HEK293 (cell line): ENCODE measurements at regions not wholly inside any gene's neighbourhood (a gene's known extent, or its start where the extent isn't known, plus 50 kb on each side); places are given as distances from the start of the nearest gene placed in this dataset.

Source experiments
- CTCF ChIP-seq: fragments of 450-650 bp; formaldehyde crosslinking; IDR thresholded peaks from 2 replicates; pipeline ENCODE4 v1.5.1; 2016; ENCODE audit warnings: missing biosample characterization, missing genetic modification characterization
- ZNF24 ChIP-seq: fragments of 450-650 bp; formaldehyde crosslinking; IDR thresholded peaks from 2 replicates; pipeline ENCODE4 v1.5.1; 2016; ENCODE audit warnings: missing biosample characterization, missing genetic modification characterization
- ZNF404 ChIP-seq: fragments of 450-650 bp; formaldehyde crosslinking; IDR thresholded peaks from 2 replicates; pipeline ENCODE4 v1.5.1; 2017; ENCODE audit warnings: missing biosample characterization, missing genetic modification characterization
- ZNF416 ChIP-seq: fragments of 450-650 bp; formaldehyde crosslinking; IDR thresholded peaks from 2 replicates; pipeline ENCODE4 v1.5.1; 2016; ENCODE audit warnings: missing biosample characterization, missing genetic modification characterization
- ZNF488 ChIP-seq: fragments of 450-650 bp; formaldehyde crosslinking; IDR thresholded peaks from 2 replicates; pipeline ENCODE4 v1.5.1; 2016; ENCODE audit warnings: missing biosample characterization, missing genetic modification characterization
- ZNF549 ChIP-seq: fragments of 450-650 bp; IDR thresholded peaks from 2 replicates; pipeline ENCODE4 v1.5.1; 2018; ENCODE audit warnings: missing biosample characterization, missing genetic modification characterization, mild to moderate bottlenecking, inconsistent platforms, moderate library complexity
- ZNF654 ChIP-seq: fragments of 450-650 bp; formaldehyde crosslinking; IDR thresholded peaks from 2 replicates; pipeline ENCODE4 v1.5.1; 2016; ENCODE audit warnings: low read depth, missing biosample characterization, missing genetic modification characterization
- TF ChIP-seq, protein P1 (sequence below): fragments of 450-650 bp; formaldehyde crosslinking; IDR thresholded peaks from 2 replicates; pipeline ENCODE4 v1.5.1; 2016; ENCODE audit warnings: missing biosample characterization, missing genetic modification characterization
- TF ChIP-seq, protein P2 (sequence below): fragments of 450-650 bp; formaldehyde crosslinking; IDR thresholded peaks from 2 replicates; pipeline ENCODE4 v1.5.1; 2016; ENCODE audit warnings: missing biosample characterization, missing genetic modification characterization

DNA sequence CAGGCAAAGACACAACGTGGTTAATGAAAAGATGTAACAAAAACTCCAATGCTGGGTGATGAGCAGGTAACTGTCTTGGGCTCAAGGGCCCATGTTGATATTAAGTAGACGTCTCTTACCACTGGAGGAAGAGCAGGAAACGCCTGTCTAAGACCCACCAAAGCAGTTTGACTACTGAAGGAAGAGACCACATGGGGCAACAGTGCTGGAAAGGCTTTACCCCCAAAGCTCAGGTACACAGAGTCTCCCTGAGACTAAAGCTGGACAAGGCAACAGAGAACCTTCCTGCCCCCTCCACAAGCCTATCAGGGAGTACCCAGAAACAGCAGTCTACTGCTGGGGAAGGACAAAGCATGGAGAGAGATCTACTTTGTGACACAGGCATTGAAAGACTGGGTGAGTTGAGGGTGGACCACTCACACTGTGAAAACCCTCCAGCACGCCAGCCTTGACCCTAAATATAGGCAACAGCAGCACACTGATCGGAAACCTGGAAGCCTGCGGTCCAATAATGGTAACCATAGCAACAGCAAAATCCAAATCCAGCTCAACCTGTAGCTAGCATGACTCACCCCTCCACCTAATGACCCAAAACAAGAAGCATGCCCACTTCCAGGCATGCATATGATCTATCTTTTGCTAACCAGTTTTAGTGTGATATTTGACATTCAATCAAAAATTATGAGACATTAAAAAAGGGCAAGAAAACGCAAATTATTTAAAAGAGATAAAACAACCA is 270.5 kb upstream of the SDK2 start:
- TF ChIP-seq ZNF654 (no peak), CTCF (tag by site-specific recombination) (no peak), ZNF404 (tag by site-specific recombination) (no peak), ZNF416 (tag by site-specific recombination) (no peak), ZNF549 (no peak), ZNF488 (tag by site-specific recombination) (no peak), ZNF24 (tag by site-specific recombination) (no peak)
- TF ChIP-seq, protein P1, sequence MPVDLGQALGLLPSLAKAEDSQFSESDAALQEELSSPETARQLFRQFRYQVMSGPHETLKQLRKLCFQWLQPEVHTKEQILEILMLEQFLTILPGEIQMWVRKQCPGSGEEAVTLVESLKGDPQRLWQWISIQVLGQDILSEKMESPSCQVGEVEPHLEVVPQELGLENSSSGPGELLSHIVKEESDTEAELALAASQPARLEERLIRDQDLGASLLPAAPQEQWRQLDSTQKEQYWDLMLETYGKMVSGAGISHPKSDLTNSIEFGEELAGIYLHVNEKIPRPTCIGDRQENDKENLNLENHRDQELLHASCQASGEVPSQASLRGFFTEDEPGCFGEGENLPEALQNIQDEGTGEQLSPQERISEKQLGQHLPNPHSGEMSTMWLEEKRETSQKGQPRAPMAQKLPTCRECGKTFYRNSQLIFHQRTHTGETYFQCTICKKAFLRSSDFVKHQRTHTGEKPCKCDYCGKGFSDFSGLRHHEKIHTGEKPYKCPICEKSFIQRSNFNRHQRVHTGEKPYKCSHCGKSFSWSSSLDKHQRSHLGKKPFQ = no peak
- TF ChIP-seq, protein P2, sequence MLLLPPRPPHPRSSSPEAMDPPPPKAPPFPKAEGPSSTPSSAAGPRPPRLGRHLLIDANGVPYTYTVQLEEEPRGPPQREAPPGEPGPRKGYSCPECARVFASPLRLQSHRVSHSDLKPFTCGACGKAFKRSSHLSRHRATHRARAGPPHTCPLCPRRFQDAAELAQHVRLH (tag by site-specific recombination) = no peak
